Heart left ventricle (tissue), 13 donors: ENCODE measurements at regions not wholly inside any gene's neighbourhood (a gene's known extent, or its start where the extent isn't known, plus 50 kb on each side); places are given as distances from the start of the nearest gene placed in this dataset.

ENCODE experiments used
- CTCF ChIP-seq, 12 donors: fragments of 200-600 bp; sonication (generic) in 4 of 12; IDR thresholded peaks; one replicate each; pipeline versions ENCODE4 v1.5.0 to v1.8.0; 2018 to 2022; ENCODE audit warnings: antibody characterized with exemption in 12 of 12, mild to moderate bottlenecking in 5 of 12
- POLR2A ChIP-seq, 2 donors: fragments of 450-650 bp; IDR thresholded peaks; one replicate each; pipeline ENCODE4 v1.6.1; 2017; ENCODE audit warnings: antibody characterized with exemption in 2 of 2, mild to moderate bottlenecking in 2 of 2, moderate library complexity in 2 of 2
- donor health status: ischemic (EF 13 %, LVEDD 7.1; RV severe dilation, severe dysfunction).
- donor health status: DM: no; HTN: yes; CAD: no.
- donor health status: DM: no; HTN: no; CAD: no.
- donor health status: ischemic (EF 25% LVEDD 6.9; RV normal size, moderate dysfunction).
- donor health status: ischemic (EF 25% LVEDD 5.7; RV mildly dilated, moderate dysfunction).
- donor health status: ischemic (EF 35%, LVEDD 5.7; RV mildly dilated, moderate dysfunction).
- donor health status: nonischemic (EF 11% LVEDD 7.7; RV severe dilation, severe dysfunction).
- donor health status: DM: yes; HTN: yes; CAD: no.
- donor health status: PGD.
- donor health status: ischemic (EF 29% LVEDD 5.4; RV normal size, mild dysfunction).
- donor health status: nonischemic (EF 23%, LVEDD 6.1; RV moderate dilation, normal function).

DNA sequence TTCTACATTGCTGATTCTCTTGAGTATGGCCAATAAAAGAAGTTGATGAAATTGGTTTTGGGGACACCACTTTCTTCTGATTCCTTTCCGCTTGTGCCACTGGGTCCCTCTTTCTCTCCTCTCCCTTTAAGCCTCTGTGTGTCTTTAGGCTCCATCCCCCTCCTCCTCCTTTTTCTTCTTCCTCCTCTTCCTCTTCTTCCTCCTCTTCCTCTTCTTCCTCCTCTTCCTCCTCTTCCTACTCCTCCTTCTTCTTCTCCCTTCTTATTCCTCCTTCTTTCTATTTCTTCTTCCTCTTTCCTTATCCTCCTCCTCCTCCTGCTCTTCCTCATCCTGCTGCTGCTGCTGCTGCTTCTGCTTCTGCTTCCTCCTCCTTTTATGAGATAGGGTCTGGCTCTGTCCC lies 93.7 kb downstream of the CHD9NB start:
- no peak for TF ChIP-seq POLR2A (IDR thresholded peaks at IDR 0.05)
- no peak for TF ChIP-seq CTCF (IDR thresholded peaks at IDR 0.05)
